Esophagus squamous epithelium (tissue), 5 donors: ENCODE measurements at regions not wholly inside any gene's neighbourhood (a gene's known extent, or its start where the extent isn't known, plus 50 kb on each side); places are given as distances from the start of the nearest gene placed in this dataset.

Experiments used
- DNase-seq: peaks from one replicate; lab custom pipeline; 2025; lab: John Stamatoyannopoulos, UW
- H3K27ac ChIP-seq, 4 donors: fragments of 200-600 bp; sonication (generic); one replicate each; pipeline ENCODE4 v1.5.1; 2016 to 2019; ENCODE audit warnings: mild to moderate bottlenecking in 1 of 4
- H3K27me3 ChIP-seq, 4 donors: fragments of 200-600 bp; sonication (generic); 1 replicate in 3 of 4; 2 replicates in 1 of 4; pipeline versions ENCODE4 v1.5.1 to v1.6.0; 2017 to 2021; ENCODE audit warnings: antibody characterized with exemption in 1 of 4
- H3K36me3 ChIP-seq, 3 donors: fragments of 200-600 bp; sonication (generic); one replicate each; pipeline ENCODE4 v1.5.1; 2016 to 2019
- H3K4me1 ChIP-seq, 3 donors: fragments of 200-600 bp; sonication (generic); one replicate each; pipeline ENCODE4 v1.5.1; 2017 to 2019
- H3K4me3 ChIP-seq, 4 donors: fragments of 200-600 bp; sonication (generic); 1 replicate in 3 of 4; 2 replicates in 1 of 4; pipeline ENCODE4 v1.5.1; 2016 to 2019; ENCODE audit warnings: mild to moderate bottlenecking in 2 of 4, moderate library complexity in 1 of 4
- H3K9me3 ChIP-seq, 3 donors: fragments of 200-600 bp; sonication (generic); one replicate each; pipeline ENCODE4 v1.5.1; 2016 to 2019
- CTCF ChIP-seq, 6 experiments: fragments of 450-650 bp in 4 of 6; fragments of 200-600 bp in 2 of 6; sonication (generic) in 2 of 6; IDR thresholded peaks; one replicate each; pipeline ENCODE4 v1.5.1; 2016 to 2019; ENCODE audit warnings: antibody characterized with exemption in 6 of 6, mild to moderate bottlenecking in 4 of 6, moderate library complexity in 4 of 6
- POLR2A ChIP-seq, 4 donors: fragments of 450-650 bp; IDR thresholded peaks; one replicate each; pipeline ENCODE4 v1.6.1; 2017; ENCODE audit warnings: antibody characterized with exemption in 4 of 4, mild to moderate bottlenecking in 4 of 4, moderate library complexity in 3 of 4
- WGBS, 2 donors: methylation state at CpG; one replicate each; pipeline ENCODE4 v1.1.5; 2018; 5-methylcytosine and 5-hydroxymethylcytosine counted together
- intact Hi-C: fragments of 100-400 bp; cut with DNase I; formaldehyde crosslinking; loops from one replicate; pipeline ENCODE4 v1.15.0; 2022
- donor health status: DM: yes; HTN: yes; CAD: no.

GRCh38 chr9:78437296-78437695 is 140.4 kb downstream of the PSAT1 start:
- no peaks in the 10 kb centered on the region for H3K9me3 ChIP-seq
- peaks cover 0 to 11% (median 6%) of the 10 kb centered on the region in 3 donors for H3K4me1 ChIP-seq
- no peak overlapping the region for H3K4me3 ChIP-seq
- WGBS, 2 donors, result 55 to 73% methylated on average over 2 of the region's 2 CpGs
- no peak for DNase-seq
- H3K27me3 ChIP-seq, result peaks cover 0 to 25% (median 0%) of the 10 kb centered on the region in 4 donors
- TF ChIP-seq CTCF (IDR thresholded peaks at IDR 0.05) (no peak), POLR2A (IDR thresholded peaks at IDR 0.05) (no peak)
- H3K36me3 ChIP-seq, result no peaks in the 10 kb centered on the region
- intact Hi-C loops, result no loop called here
- H3K27ac ChIP-seq, result no peak overlapping the region

GRCh38 chr9:78437806-78438205 is 140.9 kb downstream of the PSAT1 start:
- intact Hi-C loops, result no loop called here
- no peaks in the 10 kb centered on the region for H3K36me3 ChIP-seq
- no peak overlapping the region for H3K27ac ChIP-seq
- peaks cover 0 to 25% (median 0%) of the 10 kb centered on the region in 4 donors for H3K27me3 ChIP-seq
- no peak for TF ChIP-seq CTCF (IDR thresholded peaks at IDR 0.05)
- TF ChIP-seq POLR2A (IDR thresholded peaks at IDR 0.05), result no peak
- no peak overlapping the region for H3K4me3 ChIP-seq
- no peaks in the 10 kb centered on the region for H3K9me3 ChIP-seq
- no peak for DNase-seq
- WGBS, 2 donors, result 89 to 90% methylated on average over 7 of the region's 7 CpGs
- H3K4me1 ChIP-seq, result peaks cover 0 to 11% (median 6%) of the 10 kb centered on the region in 3 donors

GRCh38 chr9:78438211-78438610 is 141.3 kb downstream of the PSAT1 start:
- H3K27ac ChIP-seq, result no peak overlapping the region
- H3K4me1 ChIP-seq, result peaks cover 0 to 11% (median 6%) of the 10 kb centered on the region in 3 donors
- DNase-seq, result no peak
- no peak for TF ChIP-seq POLR2A (IDR thresholded peaks at IDR 0.05)
- no peak for TF ChIP-seq CTCF (IDR thresholded peaks at IDR 0.05)
- H3K36me3 ChIP-seq, result no peaks in the 10 kb centered on the region
- intact Hi-C loops, result no loop called here
- 37 to 50% methylated on average over 6 of the region's 6 CpGs for WGBS, 2 donors
- H3K27me3 ChIP-seq, result peaks cover 0 to 25% (median 0%) of the 10 kb centered on the region in 4 donors
- no peaks in the 10 kb centered on the region for H3K9me3 ChIP-seq
- H3K4me3 ChIP-seq, result no peak overlapping the region

GRCh38 chr9:78438780-78439179 is 141.9 kb downstream of the PSAT1 start:
- WGBS, 2 donors, result 51 to 57% methylated on average over 8 to 9 of the region's 9 CpGs

More at GRCh38 chr9:78438780-78439179, 141.9 kb downstream of the PSAT1 start:
- TF ChIP-seq CTCF (IDR thresholded peaks at IDR 0.05) (no peak), POLR2A (IDR thresholded peaks at IDR 0.05) (no peak)
- intact Hi-C loops, result no loop called here
- Histone ChIP-seq H3K36me3 (no peaks in the 10 kb centered on the region), H3K4me1 (peaks cover 0 to 11% (median 6%) of the 10 kb centered on the region in 3 donors), H3K27me3 (peaks cover 0 to 25% (median 0%) of the 10 kb centered on the region in 4 donors), H3K27ac (no peak overlapping the region), H3K9me3 (no peaks in the 10 kb centered on the region), H3K4me3 (no peak overlapping the region)
- DNase-seq, result no peak
